GM23248 (cell line): ENCODE measurements at regions not wholly inside any gene's neighbourhood (a gene's known extent, or its start where the extent isn't known, plus 50 kb on each side); places are given as distances from the start of the nearest gene placed in this dataset.

ENCODE experiments used
- DNase-seq: peaks from one replicate; pipeline ENCODE4 v3.0.0-alpha.2; 2015
- H2AFZ ChIP-seq: fragments of 200-600 bp; sonication (generic); 2 replicates; pipeline ENCODE4 v1.6.1; 2016; ENCODE audit warnings: antibody characterized with exemption
- H3F3A ChIP-seq: fragments of 200-600 bp; sonication (generic); 2 replicates; pipeline ENCODE4 v1.6.1; 2016; ENCODE audit warnings: mild to moderate bottlenecking, antibody characterized with exemption, mixed run types; ENCODE audit not compliant: insufficient read depth
- H3K27ac ChIP-seq: fragments of 200-600 bp; sonication (generic); 2 replicates; pipeline ENCODE4 v1.5.1; 2016; ENCODE audit warnings: mild to moderate bottlenecking
- H3K27me3 ChIP-seq: fragments of 200-600 bp; sonication (generic); replicated peaks from 2 replicates; pipeline ENCODE4 v1.6.1; 2016; ENCODE audit warnings: mild to moderate bottlenecking; ENCODE audit not compliant: insufficient read depth
- H3K36me3 ChIP-seq: fragments of 200-600 bp; sonication (generic); 2 replicates; pipeline ENCODE4 v1.6.1; 2016; ENCODE audit warnings: low read depth, mild to moderate bottlenecking
- H3K4me1 ChIP-seq: fragments of 200-600 bp; sonication (generic); 2 replicates; pipeline ENCODE4 v1.6.1; 2016; ENCODE audit warnings: mild to moderate bottlenecking; ENCODE audit not compliant: insufficient read depth
- H3K4me2 ChIP-seq: fragments of 200-600 bp; sonication (generic); one replicate; pipeline ENCODE4 v1.6.1; 2016; ENCODE audit warnings: mild to moderate bottlenecking; ENCODE audit not compliant: unreplicated experiment
- H3K4me3 ChIP-seq: fragments of 200-600 bp; sonication (generic); 2 replicates; pipeline ENCODE4 v1.5.1; 2016; ENCODE audit warnings: mild to moderate bottlenecking
- H3K79me2 ChIP-seq: fragments of 200-600 bp; sonication (generic); 2 replicates; pipeline ENCODE4 v1.6.1; 2016; ENCODE audit warnings: mild to moderate bottlenecking; ENCODE audit not compliant: insufficient read depth
- H3K9ac ChIP-seq: fragments of 200-600 bp; sonication (generic); 2 replicates; pipeline ENCODE4 v1.6.1; 2016; ENCODE audit warnings: mild to moderate bottlenecking
- H3K9me2 ChIP-seq: fragments of 200-600 bp; sonication (generic); 2 replicates; pipeline ENCODE4 v1.6.1; 2016; ENCODE audit warnings: mixed run types, mild to moderate bottlenecking, moderate library complexity; ENCODE audit not compliant: insufficient read depth
- H3K9me3 ChIP-seq: fragments of 200-600 bp; sonication (generic); one replicate; pipeline ENCODE4 v1.6.1; 2017; ENCODE audit warnings: low read depth
- H4K20me1 ChIP-seq: fragments of 200-600 bp; sonication (generic); 2 replicates; pipeline ENCODE4 v1.6.0; 2016; ENCODE audit not compliant: insufficient read depth
- EZH2 ChIP-seq: fragments of 200-600 bp; sonication (generic); IDR thresholded peaks from 2 replicates; pipeline ENCODE4 v1.6.1; 2018; ENCODE audit warnings: antibody characterized with exemption, mild to moderate bottlenecking; ENCODE audit not compliant: insufficient read depth, poor library complexity, severe bottlenecking
- EZH2phosphoT487 ChIP-seq: fragments of 200-600 bp; sonication (generic); IDR thresholded peaks from 2 replicates; pipeline ENCODE4 v1.6.1; 2018; ENCODE audit warnings: antibody characterized with exemption, moderate library complexity, mild to moderate bottlenecking, low read depth; ENCODE audit not compliant: insufficient read depth
- WGBS, 2 experiments: methylation state at CpG; one replicate each; pipeline ENCODE4 v1.1.6; 2015 to 2017; ENCODE audit warnings: low lambda C conversion rate in 2 of 2, low coverage in 1 of 2; ENCODE audit errors: missing lambda C conversion rate in 2 of 2; 5-methylcytosine and 5-hydroxymethylcytosine counted together
- in situ Hi-C: fragments of 300-500 bp; cut with MboI; formaldehyde crosslinking; loops from 2 replicates; pipeline ENCODE4 v1.15.0; 2020

DNA sequence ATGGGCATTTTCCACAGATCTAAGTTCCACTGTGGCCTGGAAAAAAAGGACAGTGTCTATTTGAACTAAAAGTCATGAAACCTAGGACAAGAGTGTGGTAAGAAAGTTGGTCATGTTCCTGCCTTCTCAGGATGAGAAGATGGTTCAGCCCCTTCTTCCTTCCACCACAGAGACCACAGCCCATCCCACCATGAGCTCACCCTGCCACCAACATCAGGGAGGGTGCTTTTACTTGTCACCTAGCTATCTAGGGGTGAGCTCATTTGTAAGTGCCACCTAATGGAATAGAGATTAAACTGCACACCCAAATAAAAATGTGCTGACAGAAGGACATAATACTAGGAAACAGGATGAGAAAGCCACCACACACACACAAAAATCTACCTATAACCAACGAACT lies 235.9 kb downstream of the SPIN4 start:
- Histone ChIP-seq H3K9me3 (no peaks in the 10 kb centered on the region), H3K27me3 (no peaks in the 10 kb centered on the region), H3K4me3 (no peak overlapping the region), H4K20me1 (no peaks in the 10 kb centered on the region), H3K9ac (no peak overlapping the region), H3K4me1 (no peaks in the 10 kb centered on the region), H3K79me2 (no peaks in the 10 kb centered on the region), H3F3A (no peaks in the 10 kb centered on the region), H3K36me3 (no peaks in the 10 kb centered on the region), H3K9me2 (no peaks in the 10 kb centered on the region), H3K27ac (no peak overlapping the region), H2AFZ (no peak overlapping the region), H3K4me2 (no peak overlapping the region)
- in situ Hi-C loops, result no loop called here
- WGBS, 2 experiments, result 0% methylated on average over 1 of the region's 1 CpG
- DNase-seq, result no peak
- TF ChIP-seq EZH2 (no peak), EZH2phosphoT487 (no peak)

GRCh38 chrX:63101879-63102620 lies 249.1 kb downstream of the SPIN4 start:
- no peak overlapping the region for H2AFZ ChIP-seq
- H3K4me1 ChIP-seq, result no peaks in the 10 kb centered on the region
- no peaks in the 10 kb centered on the region for H3F3A ChIP-seq
- TF ChIP-seq EZH2phosphoT487, result no peak
- TF ChIP-seq EZH2, result no peak
- no peak overlapping the region for H3K4me2 ChIP-seq
- no peaks in the 10 kb centered on the region for H3K9me2 ChIP-seq
- no peak for DNase-seq
- H3K9me3 ChIP-seq, result no peaks in the 10 kb centered on the region
- in situ Hi-C loops, result no loop called here
- WGBS, 2 experiments, result 14 to 24% methylated on average over 6 to 8 of the region's 8 CpGs
- H3K27ac ChIP-seq, result no peak overlapping the region
- H4K20me1 ChIP-seq, result no peaks in the 10 kb centered on the region
- H3K36me3 ChIP-seq, result no peaks in the 10 kb centered on the region
- no peaks in the 10 kb centered on the region for H3K79me2 ChIP-seq
- H3K27me3 ChIP-seq, result no peaks in the 10 kb centered on the region
- no peak overlapping the region for H3K4me3 ChIP-seq
- H3K9ac ChIP-seq, result no peak overlapping the region

DNA sequence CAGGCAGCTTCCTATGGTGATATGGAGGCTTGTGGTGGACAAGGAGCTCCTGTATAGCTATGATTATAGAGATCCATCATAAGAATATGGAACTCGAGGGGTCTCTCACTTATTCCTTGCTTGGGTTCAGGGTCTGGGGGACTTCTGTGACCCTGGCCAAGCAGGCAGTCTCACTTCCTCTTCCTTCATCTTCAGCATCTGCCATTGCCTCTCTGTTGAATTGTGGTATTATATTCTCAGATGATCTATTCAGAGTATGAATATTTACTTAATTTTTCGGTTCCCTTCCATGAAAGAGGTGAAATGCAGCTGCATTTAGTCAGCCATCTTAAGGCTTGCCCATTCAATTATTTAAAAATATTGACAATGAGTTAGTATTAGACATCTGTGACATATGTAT lies 292.9 kb downstream of the SPIN4 start:
- H4K20me1 ChIP-seq, result no peaks in the 10 kb centered on the region
- no peak for DNase-seq
- TF ChIP-seq EZH2 (no peak), EZH2phosphoT487 (no peak)
- in situ Hi-C loops, result no loop called here
- no peaks in the 10 kb centered on the region for H3K9me2 ChIP-seq
- H3K9me3 ChIP-seq, result no peaks in the 10 kb centered on the region
- no peak overlapping the region for H3K9ac ChIP-seq
- no peaks in the 10 kb centered on the region for H3K79me2 ChIP-seq
- H3K4me2 ChIP-seq, result no peak overlapping the region
- no peaks in the 10 kb centered on the region for H3K27me3 ChIP-seq
- no peaks in the 10 kb centered on the region for H3F3A ChIP-seq
- 0% methylated on average over 2 of the region's 2 CpGs for WGBS, 2 experiments
- H3K4me3 ChIP-seq, result no peak overlapping the region
- no peak overlapping the region for H3K27ac ChIP-seq
- H3K36me3 ChIP-seq, result no peaks in the 10 kb centered on the region
- no peaks in the 10 kb centered on the region for H3K4me1 ChIP-seq
- no peak overlapping the region for H2AFZ ChIP-seq

DNA sequence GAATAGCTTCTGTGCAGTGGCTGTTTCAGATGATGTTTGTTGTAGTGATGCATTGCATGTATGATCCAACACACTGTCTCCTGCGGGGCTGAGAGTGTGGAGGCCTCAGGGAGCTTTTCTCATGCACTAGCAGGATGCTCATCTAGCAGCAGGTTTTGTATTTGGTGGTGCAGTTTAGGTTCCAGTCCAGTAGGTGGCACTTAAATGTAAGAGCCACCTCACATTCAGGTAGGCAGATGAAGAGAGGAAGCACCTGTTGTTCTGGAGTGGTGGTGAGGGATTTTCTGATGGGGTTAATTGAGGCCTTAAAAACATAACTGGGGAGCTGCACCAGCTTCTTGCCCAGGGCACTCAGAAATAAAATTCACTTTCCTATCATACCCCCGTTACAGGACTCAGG lies 300.9 kb downstream of the SPIN4 start:
- Histone ChIP-seq H3K9me3 (no peaks in the 10 kb centered on the region), H3K27me3 (no peaks in the 10 kb centered on the region), H3K4me3 (no peak overlapping the region), H3K79me2 (no peaks in the 10 kb centered on the region), H3K9ac (no peak overlapping the region), H3K4me1 (no peaks in the 10 kb centered on the region), H4K20me1 (no peaks in the 10 kb centered on the region), H3K4me2 (no peak overlapping the region), H3K36me3 (no peaks in the 10 kb centered on the region), H2AFZ (no peak overlapping the region), H3K27ac (no peak overlapping the region), H3K9me2 (no peaks in the 10 kb centered on the region), H3F3A (no peaks in the 10 kb centered on the region)
- TF ChIP-seq EZH2 (no peak), EZH2phosphoT487 (no peak)
- 6 to 20% methylated on average over 2 of the region's 2 CpGs for WGBS, 2 experiments
- DNase-seq, result no peak
- in situ Hi-C loops, result no loop called here
